ENCODE measurements at regions not wholly inside any gene's neighbourhood (a gene's known extent, or its start where the extent isn't known, plus 50 kb on each side); places are given as distances from the start of the nearest gene placed in this dataset.
A peak's percentile ranks its signal among the peaks of the same experiment; 100 is the strongest.

GRCh38 chr2:161077367-161078210 is 82.6 kb upstream of the TANK start:
- H2AFZ ChIP-seq (ENCODE audit: insufficient read depth, low read depth, low read length, poor library complexity, severe bottlenecking): peak overlapping the region; percentile 8
- Mint-ChIP-seq H3K27me3 (ENCODE audit: low read depth in 3 of 3) (peaks cover 0 to 4% (median 0%) of the 10 kb centered on the region in 3 donors), H3K4me3 (peak overlapping the region; percentile 62 to 86), H3K9me3 (no peaks in the 10 kb centered on the region), H3K36me3 (no peaks in the 10 kb centered on the region), H3K4me1 (peaks cover 29% of the 10 kb centered on the region), H3K27ac (peak overlapping the region; percentile 97 to 100 (median 100))
- H3K36me3 ChIP-seq (replicated peaks in 1 of 2; ENCODE audit: control insufficient read depth in 1 of 2, insufficient read depth in 2 of 2, low read length in 2 of 2): no peaks in the 10 kb centered on the region
- 0% methylated on average over 4 of the region's 5 CpGs for WGBS (ENCODE audit: insufficient coverage)
- no peaks in the 10 kb centered on the region for H4K20me1 ChIP-seq (ENCODE audit: insufficient read depth, low read length)
- intact Hi-C loops (cut with micrococcal nuclease): loop anchor here in 1 of 2 donors (5.0 kb wide), 2 partner anchors 45 to 85 kb away; partner anchors contain the start of gene TANK
- peak overlapping the region; percentile 63 for H3K4me2 ChIP-seq (replicated peaks; ENCODE audit: extremely low read depth, low read length, poor library complexity, severe bottlenecking)
- H3K4me3 ChIP-seq (replicated peaks in 1 of 3; ENCODE audit: low read depth in 2 of 3, low read length in 3 of 3): peak overlapping the region in 2 of 3 experiments; percentile 22 to 37
- peaks cover 24 to 29% of the 10 kb centered on the region in 2 donors for H3K4me1 ChIP-seq (ENCODE audit: control insufficient read depth in 1 of 2, insufficient read depth in 2 of 2, low read length in 2 of 2)
- no peaks in the 10 kb centered on the region for H3K79me2 ChIP-seq (ENCODE audit: insufficient read depth, low read length)
- no peaks in the 10 kb centered on the region for H3K27me3 ChIP-seq (ENCODE audit: control insufficient read depth in 2 of 2, insufficient read depth in 2 of 2, low read length in 2 of 2)
- DNase-seq: peak; percentile 88 to 95 (median 95)
- peak overlapping the region; percentile 75 to 91 for H3K27ac ChIP-seq (ENCODE audit: low read depth in 1 of 2, low read length in 2 of 2)
- no peak for TF ChIP-seq CTCF (IDR thresholded peaks at IDR 0.05)
- H3K9ac ChIP-seq (ENCODE audit: insufficient read depth, low read length, poor library complexity, severe bottlenecking): peak overlapping the region; percentile 47
- H3K9me3 ChIP-seq (replicated peaks in 1 of 2; ENCODE audit: control insufficient read depth in 1 of 2, insufficient read depth in 1 of 2, low read length in 2 of 2): no peaks in the 10 kb centered on the region

GRCh38 chr2:161078211-161078539 is 82.1 kb upstream of the TANK start:
- Mint-ChIP-seq H3K36me3 (no peaks in the 10 kb centered on the region), H3K4me1 (peaks cover 29% of the 10 kb centered on the region), H3K9me3 (no peaks in the 10 kb centered on the region), H3K27me3 (ENCODE audit: low read depth in 3 of 3) (peaks cover 0 to 4% (median 0%) of the 10 kb centered on the region in 3 donors), H3K4me3 (peak overlapping the region; percentile 62 to 86), H3K27ac (peak overlapping the region; percentile 97 to 100 (median 100))
- H3K9me3 ChIP-seq (replicated peaks in 1 of 2; ENCODE audit: control insufficient read depth in 1 of 2, insufficient read depth in 1 of 2, low read length in 2 of 2): no peaks in the 10 kb centered on the region
- H3K4me3 ChIP-seq (replicated peaks in 1 of 3; ENCODE audit: low read depth in 2 of 3, low read length in 3 of 3): peak overlapping the region in 2 of 3 experiments; percentile 22 to 37
- H3K4me1 ChIP-seq (ENCODE audit: control insufficient read depth in 1 of 2, insufficient read depth in 2 of 2, low read length in 2 of 2): peaks cover 24 to 29% of the 10 kb centered on the region in 2 donors
- H3K27me3 ChIP-seq (ENCODE audit: control insufficient read depth in 2 of 2, insufficient read depth in 2 of 2, low read length in 2 of 2): no peaks in the 10 kb centered on the region
- peak overlapping the region; percentile 75 to 91 for H3K27ac ChIP-seq (ENCODE audit: low read depth in 1 of 2, low read length in 2 of 2)
- peak overlapping the region; percentile 47 for H3K9ac ChIP-seq (ENCODE audit: insufficient read depth, low read length, poor library complexity, severe bottlenecking)
- H4K20me1 ChIP-seq (ENCODE audit: insufficient read depth, low read length): no peaks in the 10 kb centered on the region
- no peaks in the 10 kb centered on the region for H3K79me2 ChIP-seq (ENCODE audit: insufficient read depth, low read length)
- no peak for TF ChIP-seq CTCF (IDR thresholded peaks at IDR 0.05)
- H3K4me2 ChIP-seq (replicated peaks; ENCODE audit: extremely low read depth, low read length, poor library complexity, severe bottlenecking): peak overlapping the region; percentile 63
- no peak for DNase-seq
- 0% methylated on average over 2 of the region's 2 CpGs for WGBS (ENCODE audit: insufficient coverage)
- H3K36me3 ChIP-seq (replicated peaks in 1 of 2; ENCODE audit: control insufficient read depth in 1 of 2, insufficient read depth in 2 of 2, low read length in 2 of 2): no peaks in the 10 kb centered on the region
- intact Hi-C loops (cut with micrococcal nuclease): loop anchor here in 1 of 2 donors (5.0 kb wide), 2 partner anchors 44 to 84 kb away; partner anchors contain the start of gene TANK
- H2AFZ ChIP-seq (ENCODE audit: insufficient read depth, low read depth, low read length, poor library complexity, severe bottlenecking): peak overlapping the region; percentile 8

Data from CD14-positive monocyte (primary cell).